A673 (cell line): ENCODE measurements at regions not wholly inside any gene's neighbourhood (a gene's known extent, or its start where the extent isn't known, plus 50 kb on each side); places are given as distances from the start of the nearest gene placed in this dataset.
"Not testable (repeated sequence)": the region's sequence is repeated elsewhere in the genome, so short reads cannot be mapped to it uniquely, and the experiment has no call there.

Experiments
- EZH2 ChIP-seq: fragments of 200-600 bp; sonication (generic); IDR thresholded peaks from 2 replicates; pipeline ENCODE4 v1.6.1; 2017; ENCODE audit warnings: borderline replicate concordance, low read depth, mild to moderate bottlenecking, mixed read lengths, antibody characterized with exemption, low read length; ENCODE audit not compliant: poor library complexity, severe bottlenecking
- TF ChIP-seq, protein P1 (sequence below): fragments of 300-800, 200-600 bp; sonication (generic); conservative IDR thresholded peaks from 2 replicates; pipeline ENCODE4 v1.5.1; 2017; ENCODE audit warnings: low read depth, mild to moderate bottlenecking, antibody characterized with exemption, low read length, moderate library complexity, mixed read lengths

DNA sequence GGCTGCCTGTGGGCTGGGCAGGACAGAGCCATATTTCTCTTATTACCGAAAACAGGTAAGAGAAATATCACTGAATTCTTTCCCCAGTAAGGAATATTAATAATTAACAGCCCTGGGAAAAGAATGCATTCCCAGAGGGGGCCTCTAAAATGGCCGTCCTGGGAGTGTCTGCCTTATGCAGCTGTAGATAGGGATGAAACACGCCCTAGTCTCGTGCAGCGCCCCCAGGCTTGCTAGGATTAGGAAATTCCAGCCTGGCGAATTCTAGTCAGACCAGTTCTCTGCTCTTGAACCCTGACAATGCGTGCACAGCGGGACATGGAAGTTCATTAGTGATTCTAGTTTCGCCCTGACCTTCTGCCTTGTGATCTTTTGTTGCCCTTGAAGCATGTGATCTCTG, 104.1 kb upstream of the HCCS start:
- TF ChIP-seq EZH2: not testable (repeated sequence)
- TF ChIP-seq, protein P1, sequence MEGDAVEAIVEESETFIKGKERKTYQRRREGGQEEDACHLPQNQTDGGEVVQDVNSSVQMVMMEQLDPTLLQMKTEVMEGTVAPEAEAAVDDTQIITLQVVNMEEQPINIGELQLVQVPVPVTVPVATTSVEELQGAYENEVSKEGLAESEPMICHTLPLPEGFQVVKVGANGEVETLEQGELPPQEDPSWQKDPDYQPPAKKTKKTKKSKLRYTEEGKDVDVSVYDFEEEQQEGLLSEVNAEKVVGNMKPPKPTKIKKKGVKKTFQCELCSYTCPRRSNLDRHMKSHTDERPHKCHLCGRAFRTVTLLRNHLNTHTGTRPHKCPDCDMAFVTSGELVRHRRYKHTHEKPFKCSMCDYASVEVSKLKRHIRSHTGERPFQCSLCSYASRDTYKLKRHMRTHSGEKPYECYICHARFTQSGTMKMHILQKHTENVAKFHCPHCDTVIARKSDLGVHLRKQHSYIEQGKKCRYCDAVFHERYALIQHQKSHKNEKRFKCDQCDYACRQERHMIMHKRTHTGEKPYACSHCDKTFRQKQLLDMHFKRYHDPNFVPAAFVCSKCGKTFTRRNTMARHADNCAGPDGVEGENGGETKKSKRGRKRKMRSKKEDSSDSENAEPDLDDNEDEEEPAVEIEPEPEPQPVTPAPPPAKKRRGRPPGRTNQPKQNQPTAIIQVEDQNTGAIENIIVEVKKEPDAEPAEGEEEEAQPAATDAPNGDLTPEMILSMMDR: not testable (repeated sequence)
